H1 (cell line): ENCODE measurements at regions not wholly inside any gene's neighbourhood (a gene's known extent, or its start where the extent isn't known, plus 50 kb on each side); places are given as distances from the start of the nearest gene placed in this dataset.

ENCODE experiments used
- CTCF ChIA-PET: fragments of 300-600 bp; sonication (Branson Sonifier 250); formaldehyde crosslinking; loops from one replicate; lab custom pipeline; 2021; ENCODE audit not compliant: partially characterized antibody; lab: Charles Lee
- POLR2A ChIA-PET: fragments of 300-600 bp; sonication (Branson Sonifier 250); formaldehyde crosslinking; loops from one replicate; lab custom pipeline; 2021; ENCODE audit warnings: inconsistent platforms; ENCODE audit not compliant: partially characterized antibody; lab: Charles Lee
- DNase-seq, 2 experiments: peaks; one replicate each; pipeline versions ENCODE4 v3.0.0 to v3.0.0-alpha.2; 2010 to 2022; ENCODE audit warnings: low spot score in 2 of 2, low read depth in 1 of 2, mixed read lengths in 1 of 2
- FAIRE-seq: peaks from 2 replicates; lab custom pipeline; 2011; peaks lifted over from hg19 to GRCh38; lab: Jason Lieb, UNC
- H2AFZ ChIP-seq: 2 replicates; pipeline ENCODE4 v1.8.1; 2012; ENCODE audit warnings: low read length, inconsistent platforms
- H2AK5ac ChIP-seq: 2 replicates; pipeline ENCODE4 v1.6.1; 2013; ENCODE audit warnings: low read depth, low read length
- H2BK120ac ChIP-seq: replicated peaks from 2 replicates; pipeline ENCODE3; 2013; ENCODE audit warnings: low read depth, low read length, inconsistent platforms
- H2BK12ac ChIP-seq: 2 replicates; pipeline ENCODE4 v1.6.1; 2013; ENCODE audit warnings: low read depth, low read length
- H2BK15ac ChIP-seq: 2 replicates; pipeline ENCODE4 v1.6.1; 2013; ENCODE audit warnings: low read length
- H2BK20ac ChIP-seq: 2 replicates; pipeline ENCODE4 v1.6.1; 2013; ENCODE audit warnings: low read length
- H2BK5ac ChIP-seq: 2 replicates; pipeline ENCODE4 v1.6.1; 2013; ENCODE audit warnings: low read depth, low read length
- H3K14ac ChIP-seq: 2 replicates; pipeline ENCODE4 v1.6.1; 2013; ENCODE audit warnings: inconsistent platforms; ENCODE audit not compliant: insufficient read length
- H3K18ac ChIP-seq: 2 replicates; pipeline ENCODE4 v1.6.1; 2013; ENCODE audit warnings: low read length; ENCODE audit errors: extremely low read depth
- H3K23ac ChIP-seq: 2 replicates; pipeline ENCODE4 v1.6.1; 2013; ENCODE audit warnings: inconsistent platforms; ENCODE audit not compliant: insufficient read length
- H3K23me2 ChIP-seq: 2 replicates; pipeline ENCODE4 v1.6.1; 2013; ENCODE audit warnings: low read depth, low read length
- H3K27ac ChIP-seq: 2 replicates; pipeline ENCODE4 v1.6.1; 2011; ENCODE audit warnings: low read depth, low read length, inconsistent platforms
- H3K27me3 ChIP-seq, 4 experiments: replicated peaks in 1 of 4; 1 replicate in 1 of 4; 2 replicates in 3 of 4; pipeline versions ENCODE4 v1.6.1 to v1.8.1; 2011 to 2013; ENCODE audit warnings: low read length in 3 of 4, mild to moderate bottlenecking in 3 of 4, inconsistent platforms in 2 of 4, mixed read lengths in 2 of 4, moderate library complexity in 1 of 4; ENCODE audit not compliant: control insufficient read depth in 3 of 4, insufficient read depth in 3 of 4; ENCODE audit errors: extremely low read depth in 1 of 4
- H3K36me3 ChIP-seq, 4 experiments: 2 replicates each; pipeline versions ENCODE4 v1.6.1 to v1.8.1; 2011 to 2013; ENCODE audit warnings: mild to moderate bottlenecking in 4 of 4, low read length in 3 of 4, moderate library complexity in 2 of 4, control low read depth in 1 of 4, inconsistent platforms in 1 of 4; ENCODE audit not compliant: insufficient read depth in 4 of 4, control insufficient read depth in 2 of 4
- H3K4ac ChIP-seq: replicated peaks from 2 replicates; pipeline ENCODE3; 2013; ENCODE audit warnings: low read length, low read depth, mixed read lengths, inconsistent platforms; ENCODE audit not compliant: insufficient read length
- H3K4me1 ChIP-seq, 4 experiments: replicated peaks in 1 of 4; 1 replicate in 1 of 4; 2 replicates in 3 of 4; pipeline versions ENCODE4 v1.6.1 to v1.8.1; 2011 to 2013; ENCODE audit warnings: low read length in 3 of 4, inconsistent platforms in 2 of 4, mixed read lengths in 1 of 4; ENCODE audit not compliant: insufficient read depth in 4 of 4, control insufficient read depth in 3 of 4
- H3K4me2 ChIP-seq, 2 experiments: 2 replicates each; pipeline versions ENCODE4 v1.6.1 to v1.8.1; 2011 to 2013; ENCODE audit warnings: low read depth in 2 of 2, low read length in 2 of 2, control low read depth in 1 of 2, inconsistent platforms in 1 of 2, mild to moderate bottlenecking in 1 of 2; ENCODE audit not compliant: insufficient read depth in 1 of 2
- H3K4me3 ChIP-seq, 4 experiments: fragments of 200-600, 300-600 bp in 1 of 4; sonication (generic), shearing (Covaris generic), sonication (Bioruptor Twin) in 1 of 4; 2 replicates each; pipeline versions ENCODE4 v1.5.1 to v1.8.1; 2011 to 2016; ENCODE audit warnings: low read length in 4 of 4, low read depth in 3 of 4, control low read depth in 2 of 4, inconsistent platforms in 2 of 4, mild to moderate bottlenecking in 2 of 4, mixed read lengths in 1 of 4, moderate library complexity in 1 of 4; ENCODE audit not compliant: insufficient read depth in 2 of 4; ENCODE audit errors: extremely low read depth in 1 of 4
- H3K56ac ChIP-seq: replicated peaks from 2 replicates; pipeline ENCODE3; 2013; ENCODE audit warnings: low read depth, mild to moderate bottlenecking, mixed read lengths, low read length, inconsistent platforms; ENCODE audit not compliant: insufficient read length
- H3K79me1 ChIP-seq: 2 replicates; pipeline ENCODE4 v1.6.1; 2013; ENCODE audit warnings: low read depth, low read length, control low read depth
- H3K79me2 ChIP-seq, 2 experiments: 2 replicates each; pipeline versions ENCODE4 v1.6.1 to v1.8.1; 2012 to 2013; ENCODE audit warnings: low read length in 2 of 2, mild to moderate bottlenecking in 2 of 2, inconsistent platforms in 1 of 2; ENCODE audit not compliant: insufficient read depth in 2 of 2, control insufficient read depth in 1 of 2
- H3K9ac ChIP-seq, 4 experiments: replicated peaks in 1 of 4; 1 replicate in 1 of 4; 2 replicates in 3 of 4; pipeline versions ENCODE4 v1.6.1 to v1.8.1; 2011 to 2013; ENCODE audit warnings: low read depth in 3 of 4, low read length in 3 of 4, control low read depth in 2 of 4, mild to moderate bottlenecking in 2 of 4, moderate library complexity in 2 of 4, inconsistent platforms in 1 of 4; ENCODE audit errors: extremely low read depth in 1 of 4
- H3K9me3 ChIP-seq, 2 experiments: 2 replicates each; pipeline versions ENCODE4 v1.6.1 to v1.8.1; 2012 to 2013; ENCODE audit warnings: mild to moderate bottlenecking in 2 of 2, moderate library complexity in 2 of 2, control low read depth in 1 of 2, inconsistent platforms in 1 of 2, low read depth in 1 of 2, low read length in 1 of 2, mixed read lengths in 1 of 2; ENCODE audit not compliant: insufficient read depth in 2 of 2
- H4K20me1 ChIP-seq, 2 experiments: replicated peaks in 1 of 2; 2 replicates each; pipeline versions ENCODE3 to v1.8.1; 2011 to 2013; ENCODE audit warnings: inconsistent platforms in 2 of 2, low read length in 2 of 2, mild to moderate bottlenecking in 1 of 2; ENCODE audit not compliant: insufficient read depth in 2 of 2, control insufficient read depth in 1 of 2
- H4K5ac ChIP-seq: 2 replicates; pipeline ENCODE4 v1.6.1; 2013; ENCODE audit warnings: low read length, low read depth, mixed read lengths, inconsistent platforms; ENCODE audit not compliant: insufficient read length
- H4K8ac ChIP-seq: 2 replicates; pipeline ENCODE4 v1.8.0; 2013; ENCODE audit warnings: mild to moderate bottlenecking, moderate library complexity, low read length, inconsistent platforms; ENCODE audit not compliant: insufficient read depth; ENCODE audit errors: extremely low read depth
- H4K91ac ChIP-seq: replicated peaks from 2 replicates; pipeline ENCODE3; 2013; ENCODE audit warnings: low read length, mixed read lengths, inconsistent platforms; ENCODE audit not compliant: insufficient read length
- FOSL1 ChIP-seq: IDR thresholded peaks from 2 replicates; pipeline ENCODE4 v1.6.1; 2011; ENCODE audit warnings: mild to moderate bottlenecking, low read depth, low read length, moderate library complexity; ENCODE audit not compliant: insufficient read depth
- GABPA ChIP-seq: IDR thresholded peaks from 2 replicates; pipeline ENCODE4 v1.6.1; 2011; ENCODE audit warnings: mild to moderate bottlenecking, low read length, moderate library complexity, borderline replicate concordance; ENCODE audit not compliant: insufficient read depth
- HDAC6 ChIP-seq: IDR thresholded peaks from one replicate; pipeline ENCODE4 v1.7.1; 2012; ENCODE audit warnings: low read depth, mild to moderate bottlenecking, inconsistent platforms, low read length, moderate library complexity
- RBBP5 ChIP-seq: IDR thresholded peaks from 2 replicates; pipeline ENCODE4 v1.7.1; 2012; ENCODE audit warnings: low read depth, mild to moderate bottlenecking, inconsistent platforms, low read length, moderate library complexity, borderline replicate concordance
- SIN3A ChIP-seq, 2 experiments: IDR thresholded peaks in 1 of 2; conservative IDR thresholded peaks in 1 of 2; 2 replicates each; pipeline ENCODE4 v1.6.1; 2011 to 2012; ENCODE audit warnings: low read length in 2 of 2, improper control_type of control experiment in 1 of 2, low read depth in 1 of 2, mild to moderate bottlenecking in 1 of 2
- TBP ChIP-seq: IDR thresholded peaks from 2 replicates; pipeline ENCODE4 v1.6.1; 2011; ENCODE audit warnings: low read depth, low read length, improper control_type of control experiment
- TCF12 ChIP-seq: IDR thresholded peaks from 2 replicates; pipeline ENCODE4 v1.6.1; 2011; ENCODE audit warnings: low read depth, mild to moderate bottlenecking, low read length
- WGBS, 2 experiments: shearing (Covaris generic) in 1 of 2; methylation state at CpG; one replicate each; pipeline versions ENCODE4 v1.1.6 to v1.1.7; 2013 to 2015; ENCODE audit warnings: low lambda C conversion rate in 2 of 2, mixed read lengths in 2 of 2, inconsistent platforms in 1 of 2, low coverage in 1 of 2, missing lambda C conversion rate in 1 of 2; ENCODE audit not compliant: insufficient replicate concordance in 2 of 2, insufficient coverage in 1 of 2, insufficient read length in 1 of 2; ENCODE audit errors: extremely low coverage in 1 of 2, missing lambda C conversion rate in 1 of 2; 5-methylcytosine and 5-hydroxymethylcytosine counted together
- TF ChIP-seq, protein P1 (sequence below): IDR thresholded peaks from 2 replicates; pipeline ENCODE4 v1.6.1; 2012; ENCODE audit warnings: inconsistent platforms

DNA sequence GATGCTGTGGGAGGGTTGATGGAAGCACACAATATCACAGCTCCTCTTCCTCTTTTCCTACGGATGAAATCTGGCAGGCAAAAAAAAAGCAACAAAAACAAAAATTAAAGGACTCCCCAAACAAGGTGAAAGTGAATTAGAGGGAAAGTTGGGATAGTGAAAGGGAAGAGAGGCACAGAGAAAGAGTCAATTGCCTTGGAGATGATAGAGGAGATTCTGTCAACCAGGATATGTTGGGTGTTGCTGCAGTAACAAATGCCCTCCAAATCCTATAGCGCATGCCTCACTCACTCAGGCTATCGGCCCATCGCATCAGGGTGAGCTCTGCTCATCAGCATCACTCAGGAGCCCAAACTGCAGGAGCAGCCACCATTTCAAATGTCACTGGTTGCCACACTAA lies 119.1 kb downstream of the DLEU7 start:
- Histone ChIP-seq H4K8ac (no peak overlapping the region), H3K9me3 (no peaks in the 10 kb centered on the region), H3K14ac (no peak overlapping the region), H2BK120ac (no peak overlapping the region), H2BK5ac (no peak overlapping the region), H3K56ac (no peak overlapping the region), H2AFZ (no peak overlapping the region), H3K4me1 (no peaks in the 10 kb centered on the region), H3K27me3 (no peaks in the 10 kb centered on the region), H3K4me3 (no peak overlapping the region), H3K23me2 (no peaks in the 10 kb centered on the region), H3K79me1 (no peaks in the 10 kb centered on the region), H3K36me3 (no peaks in the 10 kb centered on the region), H3K79me2 (no peaks in the 10 kb centered on the region), H2BK15ac (no peak overlapping the region), H3K4me2 (no peak overlapping the region), H2BK20ac (no peak overlapping the region), H3K27ac (no peak overlapping the region), H3K23ac (no peak overlapping the region), H4K91ac (no peak overlapping the region), H4K5ac (no peak overlapping the region), H4K20me1 (no peaks in the 10 kb centered on the region), H2BK12ac (no peak overlapping the region), H3K4ac (no peak overlapping the region), H3K18ac (no peak overlapping the region), H2AK5ac (no peak overlapping the region), H3K9ac (no peak overlapping the region)
- DNase-seq, result no peak
- ChIA-PET CTCF (no interaction called here), POLR2A (no interaction called here)
- no peak for FAIRE-seq
- WGBS, 2 experiments, result 97% methylated on average over 4 of the region's 4 CpGs; no CpG with 5 or more reads in 1 of the 2 experiments
- no peak for TF ChIP-seq HDAC6
- TF ChIP-seq TCF12, result no peak
- no peak for TF ChIP-seq FOSL1
- TF ChIP-seq, protein P1, sequence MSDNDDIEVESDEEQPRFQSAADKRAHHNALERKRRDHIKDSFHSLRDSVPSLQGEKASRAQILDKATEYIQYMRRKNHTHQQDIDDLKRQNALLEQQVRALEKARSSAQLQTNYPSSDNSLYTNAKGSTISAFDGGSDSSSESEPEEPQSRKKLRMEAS, result no peak
- TF ChIP-seq SIN3A (conservative IDR thresholded peaks at IDR 0.05 in 1 of 2, IDR thresholded peaks at IDR 0.05 in 1 of 2; ENCODE audit: low read depth in 1 of 2, low read length in 2 of 2), result no peak
- no peak for TF ChIP-seq TBP
- TF ChIP-seq GABPA, result no peak
- no peak for TF ChIP-seq RBBP5
